Mononuclear cell (primary cell): ENCODE measurements at regions not wholly inside any gene's neighbourhood (a gene's known extent, or its start where the extent isn't known, plus 50 kb on each side); places are given as distances from the start of the nearest gene placed in this dataset.

Experiments used
- H3K27me3 ChIP-seq: 2 replicates; pipeline ENCODE4 v1.6.0; 2011; ENCODE audit warnings: low read length, control low read depth; ENCODE audit not compliant: insufficient read depth
- H3K4me1 ChIP-seq: 2 replicates; pipeline ENCODE4 v1.5.1; 2011; ENCODE audit warnings: mild to moderate bottlenecking, low read length, control low read depth; ENCODE audit not compliant: insufficient read depth
- H3K4me3 ChIP-seq: 2 replicates; pipeline ENCODE4 v1.5.1; 2011; ENCODE audit warnings: mild to moderate bottlenecking, low read length, moderate library complexity
- H3K9me3 ChIP-seq: 2 replicates; pipeline ENCODE4 v1.5.1; 2011; ENCODE audit warnings: low read depth, mild to moderate bottlenecking, control low read depth, low read length

- Histone ChIP-seq H3K4me3 (no peak overlapping the region), H3K27me3 (no peaks in the 10 kb centered on the region), H3K9me3 (no peaks in the 10 kb centered on the region), H3K4me1 (no peaks in the 10 kb centered on the region)
Observed at GRCh38 chr1:55636696-55637095, 421.5 kb upstream of the USP24 start.

GRCh38 chr1:55635856-55636255 lies 420.7 kb upstream of the USP24 start:
- Histone ChIP-seq H3K9me3 (no peaks in the 10 kb centered on the region), H3K4me3 (no peak overlapping the region), H3K4me1 (no peaks in the 10 kb centered on the region), H3K27me3 (no peaks in the 10 kb centered on the region)

- no peak overlapping the region for H3K4me3 ChIP-seq
- H3K27me3 ChIP-seq = no peaks in the 10 kb centered on the region
- no peaks in the 10 kb centered on the region for H3K4me1 ChIP-seq
- no peaks in the 10 kb centered on the region for H3K9me3 ChIP-seq
Observed at GRCh38 chr1:55634516-55634915, 419.4 kb upstream of the USP24 start.

- Histone ChIP-seq H3K27me3 (peaks cover 2% of the 10 kb centered on the region), H3K4me1 (no peaks in the 10 kb centered on the region), H3K4me3 (no peak overlapping the region), H3K9me3 (no peaks in the 10 kb centered on the region)
Observed at GRCh38 chr1:55632906-55633305, 417.7 kb upstream of the USP24 start.

GRCh38 chr1:55632058-55632457 lies 416.9 kb upstream of the USP24 start:
- H3K4me3 ChIP-seq = no peak overlapping the region
- H3K9me3 ChIP-seq = no peaks in the 10 kb centered on the region
- no peaks in the 10 kb centered on the region for H3K4me1 ChIP-seq
- peaks cover 2% of the 10 kb centered on the region for H3K27me3 ChIP-seq

- Histone ChIP-seq H3K9me3 (no peaks in the 10 kb centered on the region), H3K27me3 (peaks cover 2% of the 10 kb centered on the region), H3K4me3 (no peak overlapping the region), H3K4me1 (no peaks in the 10 kb centered on the region)
Observed at GRCh38 chr1:55631509-55631908, 416.3 kb upstream of the USP24 start.

GRCh38 chr1:55626326-55626725 lies 411.2 kb upstream of the USP24 start:
- no peak overlapping the region for H3K4me3 ChIP-seq
- no peaks in the 10 kb centered on the region for H3K9me3 ChIP-seq
- peaks cover 2% of the 10 kb centered on the region for H3K27me3 ChIP-seq
- no peaks in the 10 kb centered on the region for H3K4me1 ChIP-seq

GRCh38 chr1:55624766-55625165 lies 409.6 kb upstream of the USP24 start:
- H3K9me3 ChIP-seq = no peaks in the 10 kb centered on the region
- H3K27me3 ChIP-seq = peaks cover 2% of the 10 kb centered on the region
- H3K4me3 ChIP-seq = no peak overlapping the region
- no peaks in the 10 kb centered on the region for H3K4me1 ChIP-seq

GRCh38 chr1:55623311-55623710 lies 408.1 kb upstream of the USP24 start:
- Histone ChIP-seq H3K4me1 (no peaks in the 10 kb centered on the region), H3K9me3 (no peaks in the 10 kb centered on the region), H3K4me3 (no peak overlapping the region), H3K27me3 (peaks cover 1% of the 10 kb centered on the region)

- Histone ChIP-seq H3K9me3 (no peaks in the 10 kb centered on the region), H3K4me3 (no peak overlapping the region), H3K27me3 (no peaks in the 10 kb centered on the region), H3K4me1 (no peaks in the 10 kb centered on the region)
Observed at GRCh38 chr1:55622074-55622473, 406.9 kb upstream of the USP24 start.

- Histone ChIP-seq H3K27me3 (no peaks in the 10 kb centered on the region), H3K9me3 (no peaks in the 10 kb centered on the region), H3K4me1 (no peaks in the 10 kb centered on the region), H3K4me3 (no peak overlapping the region)
Observed at GRCh38 chr1:55618199-55618598, 403.0 kb upstream of the USP24 start.

GRCh38 chr1:55617288-55617982 lies 402.3 kb upstream of the USP24 start:
- Histone ChIP-seq H3K4me1 (no peaks in the 10 kb centered on the region), H3K4me3 (no peak overlapping the region), H3K9me3 (no peaks in the 10 kb centered on the region), H3K27me3 (no peaks in the 10 kb centered on the region)

- H3K4me3 ChIP-seq = no peak overlapping the region
- H3K9me3 ChIP-seq = no peaks in the 10 kb centered on the region
- H3K4me1 ChIP-seq = no peaks in the 10 kb centered on the region
- H3K27me3 ChIP-seq = no peaks in the 10 kb centered on the region
Observed at GRCh38 chr1:55612988-55613387, 397.8 kb upstream of the USP24 start.

- no peak overlapping the region for H3K4me3 ChIP-seq
- no peaks in the 10 kb centered on the region for H3K27me3 ChIP-seq
- no peaks in the 10 kb centered on the region for H3K4me1 ChIP-seq
- no peaks in the 10 kb centered on the region for H3K9me3 ChIP-seq
Observed at GRCh38 chr1:55611123-55611522, 396.0 kb upstream of the USP24 start.

- Histone ChIP-seq H3K4me1 (no peaks in the 10 kb centered on the region), H3K27me3 (no peaks in the 10 kb centered on the region), H3K9me3 (no peaks in the 10 kb centered on the region), H3K4me3 (no peak overlapping the region)
Observed at GRCh38 chr1:55610203-55610602, 395.0 kb upstream of the USP24 start.

- H3K4me3 ChIP-seq = no peak overlapping the region
- H3K4me1 ChIP-seq = no peaks in the 10 kb centered on the region
- no peaks in the 10 kb centered on the region for H3K27me3 ChIP-seq
- no peaks in the 10 kb centered on the region for H3K9me3 ChIP-seq
Observed at GRCh38 chr1:55609630-55610029, 394.5 kb upstream of the USP24 start.
